A549 (cell line): ENCODE measurements at regions not wholly inside any gene's neighbourhood (a gene's known extent, or its start where the extent isn't known, plus 50 kb on each side); places are given as distances from the start of the nearest gene placed in this dataset.
"Not testable (repeated sequence)": the region's sequence is repeated elsewhere in the genome, so short reads cannot be mapped to it uniquely, and the experiment has no call there.

Source experiments
- ATAC-seq, 2 experiments: fragments of 200-7000 bp in 1 of 2; fragments of >200 bp in 1 of 2; cut with Nextera tagmentation in 1 of 2; cut with Tn5 transposase in 1 of 2; 3 replicates each; pipeline versions ENCODE4 v1.8.0 to v1.9.1; 2018 to 2020; ENCODE audit warnings: mild to moderate bottlenecking in 1 of 2, moderate library complexity in 1 of 2
- CTCF ChIA-PET: fragments of 300-600 bp; sonication (Branson Sonifier 250); formaldehyde crosslinking; extraction: SDS; loops from one replicate; lab custom pipeline; 2021; ENCODE audit warnings: antibody characterized with exemption, inconsistent platforms; lab: Yijun Ruan, JAX
- POLR2A ChIA-PET: fragments of 350-600 bp; formaldehyde crosslinking; extraction: SDS; loops from one replicate; lab custom pipeline; 2021; ENCODE audit warnings: antibody characterized with exemption, inconsistent platforms; lab: Yijun Ruan, JAX
- DNase-seq, 2 experiments: peaks; one replicate each; pipeline versions ENCODE4 v3.0.0 to v3.0.0-alpha.2; 2011 to 2016; ENCODE audit warnings: low read depth in 1 of 2, low spot score in 1 of 2
- FAIRE-seq: peaks from 2 replicates; lab custom pipeline; 2011; peaks lifted over from hg19 to GRCh38; lab: Jason Lieb, UNC
- H3K27ac ChIP-seq, 2 experiments: fragments of >200 bp; sonication (Bioruptor Twin); formaldehyde crosslinking; 3 replicates each; pipeline ENCODE4 v1.5.1; 2016 to 2017
- H3K4me1 ChIP-seq: fragments of >200 bp; sonication (Bioruptor Twin); formaldehyde crosslinking; 3 replicates; pipeline ENCODE4 v1.6.1; 2016
- H3K4me2 ChIP-seq: fragments of >200 bp; sonication (Bioruptor Twin); formaldehyde crosslinking; 3 replicates; pipeline ENCODE4 v1.6.1; 2016
- H3K4me3 ChIP-seq: fragments of >200 bp; sonication (Bioruptor Twin); formaldehyde crosslinking; 3 replicates; pipeline ENCODE4 v1.5.1; 2016
- H3K9me3 ChIP-seq: fragments of >200 bp; sonication (Bioruptor Twin); formaldehyde crosslinking; 3 replicates; pipeline ENCODE4 v1.6.1; 2016
- CTCF ChIP-seq: fragments of >200 bp; sonication (Bioruptor Twin); formaldehyde crosslinking; IDR thresholded peaks from 3 replicates; pipeline ENCODE4 v1.5.1; 2016
- HMGXB4 ChIP-seq: fragments of 250-450 bp; sonication (Bioruptor Pico); IDR thresholded peaks from 2 replicates; pipeline ENCODE4 v1.5.0; 2021; ENCODE audit warnings: mild to moderate bottlenecking, moderate library complexity, borderline replicate concordance
- MAFK ChIP-seq: fragments of 450-650 bp; IDR thresholded peaks from 2 replicates; pipeline ENCODE4 v1.6.1; 2014; ENCODE audit not compliant: partially characterized antibody
- PBX3 ChIP-seq: IDR thresholded peaks from 2 replicates; pipeline ENCODE4 v1.6.1; 2012
- POLR2A ChIP-seq: IDR thresholded peaks from 2 replicates; pipeline ENCODE4 v1.6.1; 2012; ENCODE audit warnings: mild to moderate bottlenecking, low read length
- RFX5 ChIP-seq: fragments of 450-650 bp; IDR thresholded peaks from 2 replicates; pipeline ENCODE4 v1.7.1; 2014; ENCODE audit warnings: antibody characterized with exemption, mild to moderate bottlenecking, moderate library complexity
- USF2 ChIP-seq: fragments of 450-650 bp; IDR thresholded peaks from 2 replicates; pipeline ENCODE4 v1.6.1; 2014; ENCODE audit warnings: antibody characterized with exemption
- ZSCAN20 ChIP-seq: fragments of 250-450 bp; sonication (Bioruptor Pico); IDR thresholded peaks from 2 replicates; pipeline ENCODE4 v1.8.0; 2022; ENCODE audit warnings: mild to moderate bottlenecking, moderate library complexity
- WGBS: methylation state at CpG from one replicate; pipeline ENCODE4 v1.1.6; 2017; ENCODE audit errors: missing lambda C conversion rate; 5-methylcytosine and 5-hydroxymethylcytosine counted together

- TF ChIP-seq HMGXB4 (CRISPR knock-in tag) = no peak
- TF ChIP-seq MAFK = no peak
- TF ChIP-seq CTCF = no peak
- no peak for TF ChIP-seq RFX5
- no peak for TF ChIP-seq USF2
- TF ChIP-seq ZSCAN20 = no peak
- no peak for TF ChIP-seq POLR2A
Measured at GRCh38 chr9:65430221-65430620, 145.2 kb upstream of the FOXD4L5 start (continued).

- WGBS = 0% methylated on average over 1 of the region's 4 CpGs
- ATAC-seq, CTCF ChIA-PET, POLR2A ChIA-PET, H3K4me2 ChIP-seq, H3K4me1 ChIP-seq, H3K27ac ChIP-seq, H3K9me3 ChIP-seq, DNase-seq, H3K4me3 ChIP-seq, FAIRE-seq: not testable (repeated sequence)
Measured at GRCh38 chr9:65427361-65427760, 142.4 kb upstream of the FOXD4L5 start.

- H3K9me3 ChIP-seq, POLR2A ChIA-PET, ATAC-seq, H3K4me2 ChIP-seq, CTCF ChIA-PET, H3K4me3 ChIP-seq, DNase-seq, FAIRE-seq, H3K27ac ChIP-seq, H3K4me1 ChIP-seq: not testable (repeated sequence)
- WGBS = 25% methylated on average over 2 of the region's 10 CpGs
Measured at GRCh38 chr9:65426813-65427212, 141.8 kb upstream of the FOXD4L5 start.

GRCh38 chr9:65426231-65426630, 141.2 kb upstream of the FOXD4L5 start:
- no peak for FAIRE-seq
- 30% methylated on average over 3 of the region's 8 CpGs for WGBS
- no peaks in the 10 kb centered on the region; the same call in 2 of the 3 replicates for H3K9me3 ChIP-seq
- H3K4me1 ChIP-seq = no peaks in the 10 kb centered on the region
- TF ChIP-seq PBX3 = no peak
- no peak for TF ChIP-seq MAFK
- H3K27ac ChIP-seq = no peak overlapping the region
- CTCF ChIA-PET = no interaction called here
- POLR2A ChIA-PET = no interaction called here
- ATAC-seq = no peak
- DNase-seq = no peak
- H3K4me3 ChIP-seq = no peak overlapping the region
- H3K4me2 ChIP-seq = no peak overlapping the region

GRCh38 chr9:65425183-65425582, 140.2 kb upstream of the FOXD4L5 start:
- H3K4me3 ChIP-seq, H3K4me1 ChIP-seq, H3K9me3 ChIP-seq, CTCF ChIA-PET, ATAC-seq, H3K27ac ChIP-seq, H3K4me2 ChIP-seq, POLR2A ChIA-PET, FAIRE-seq: not testable (repeated sequence)
- DNase-seq = peak in 1 of 2 experiments; percentile 11
- 4% methylated on average over 5 of the region's 5 CpGs for WGBS

GRCh38 chr9:65424437-65424984, 139.5 kb upstream of the FOXD4L5 start:
- peak in 1 of 2 experiments; percentile 42; a peak in 2 of 6 replicates for ATAC-seq
- H3K27ac ChIP-seq, H3K4me3 ChIP-seq, DNase-seq, CTCF ChIA-PET, H3K4me2 ChIP-seq, H3K4me1 ChIP-seq, FAIRE-seq, POLR2A ChIA-PET, H3K9me3 ChIP-seq: not testable (repeated sequence)
- 0% methylated on average over 2 of the region's 8 CpGs for WGBS

- H3K4me1 ChIP-seq, CTCF ChIA-PET, H3K4me2 ChIP-seq, FAIRE-seq, H3K9me3 ChIP-seq, H3K27ac ChIP-seq, H3K4me3 ChIP-seq, POLR2A ChIA-PET, DNase-seq: not testable (repeated sequence)
- ATAC-seq = peak; percentile 32 to 42; a peak in 2 of 6 replicates
- 47% methylated on average over 18 of the region's 18 CpGs for WGBS
Measured at GRCh38 chr9:65423691-65424436, 138.9 kb upstream of the FOXD4L5 start.

GRCh38 chr9:65422966-65423690, 138.1 kb upstream of the FOXD4L5 start:
- DNase-seq, H3K4me2 ChIP-seq, ATAC-seq, H3K9me3 ChIP-seq, H3K27ac ChIP-seq, FAIRE-seq, CTCF ChIA-PET, POLR2A ChIA-PET, H3K4me1 ChIP-seq, H3K4me3 ChIP-seq: not testable (repeated sequence)
- 27% methylated on average over 10 of the region's 13 CpGs for WGBS
